K562 (cell line): ENCODE measurements at regions not wholly inside any gene's neighbourhood (a gene's known extent, or its start where the extent isn't known, plus 50 kb on each side); places are given as distances from the start of the nearest gene placed in this dataset.

Experiments used
- ATAC-seq: fragments of 200-7000 bp; cut with Tn5 transposase; 3 replicates; pipeline ENCODE4 v1.9.1; 2020; ENCODE audit warnings: moderate library complexity
- BruUV-seq: library from RNA; stranded (reverse); fragments of 400-500 nt; replicated peaks from 2 replicates; lab custom pipeline; 2021; lab: Mats Ljungman, UMichigan
- CTCF ChIA-PET: fragments of 300-600 bp; formaldehyde crosslinking; extraction: SDS; loops from one replicate; lab custom pipeline; 2021; ENCODE audit warnings: low intra/inter-chr PET ratio; lab: Yijun Ruan, JAX
- POLR2A ChIA-PET: fragments of 300-600, 350-650 bp; sonication (Branson Sonifier 250); formaldehyde crosslinking; extraction: SDS; loops from one replicate; lab custom pipeline; 2021; ENCODE audit warnings: antibody characterized with exemption, inconsistent platforms; lab: Yijun Ruan, JAX
- DNase-seq, 4 experiments: peaks; one replicate each; pipeline versions ENCODE4 v3.0.0 to v3.0.0-alpha.2; 2011 to 2018; ENCODE audit warnings: low spot score in 3 of 4, mixed read lengths in 3 of 4; ENCODE audit errors: extremely low read depth in 1 of 4
- FAIRE-seq: peaks from 2 replicates; lab custom pipeline; 2011; peaks lifted over from hg19 to GRCh38; lab: Jason Lieb, UNC
- H2AFZ ChIP-seq: 2 replicates; pipeline ENCODE4 v1.6.0; 2011; ENCODE audit warnings: low read depth, low read length, control low read depth, inconsistent platforms
- H3K27ac ChIP-seq: fragments of 200-600 bp; 3 replicates; pipeline ENCODE4 v1.8.0; 2011; ENCODE audit warnings: low read depth, mild to moderate bottlenecking, control low read depth, inconsistent platforms, low read length, moderate library complexity, mixed read lengths; ENCODE audit errors: extremely low read depth
- H3K27me3 ChIP-seq, 2 experiments: fragments of 300-600 bp in 1 of 2; 2 replicates in 1 of 2; 3 replicates in 1 of 2; pipeline versions ENCODE4 v1.6.0 to v1.8.0; 2011; ENCODE audit warnings: inconsistent platforms in 2 of 2, low read length in 2 of 2, mild to moderate bottlenecking in 1 of 2, mixed read lengths in 1 of 2, moderate library complexity in 1 of 2; ENCODE audit not compliant: control insufficient read depth in 2 of 2, insufficient read depth in 2 of 2
- H3K36me3 ChIP-seq: fragments of 300-600 bp; 3 replicates; pipeline ENCODE4 v1.8.0; 2011; ENCODE audit warnings: mild to moderate bottlenecking, low read length, inconsistent platforms; ENCODE audit not compliant: control insufficient read depth, insufficient read depth
- H3K4me1 ChIP-seq, 2 experiments: fragments of 200-600 bp in 1 of 2; replicated peaks in 1 of 2; 2 replicates in 1 of 2; 3 replicates in 1 of 2; pipeline versions ENCODE4 v1.5.1 to v1.8.0; 2011; ENCODE audit warnings: inconsistent platforms in 2 of 2, low read length in 2 of 2, mild to moderate bottlenecking in 1 of 2, mixed read lengths in 1 of 2, moderate library complexity in 1 of 2; ENCODE audit not compliant: control insufficient read depth in 2 of 2, insufficient read depth in 2 of 2
- H3K4me2 ChIP-seq: 2 replicates; pipeline ENCODE4 v1.6.1; 2011; ENCODE audit warnings: low read length, control low read depth, inconsistent platforms, mixed read lengths; ENCODE audit not compliant: insufficient read depth
- H3K4me3 ChIP-seq: fragments of 200-600 bp; sonication (generic), shearing (Covaris generic); 2 replicates; pipeline ENCODE4 v1.5.1; 2016; ENCODE audit warnings: control low read depth, inconsistent platforms
- H3K79me2 ChIP-seq: fragments of 200-600 bp; 3 replicates; pipeline ENCODE4 v1.8.0; 2011; ENCODE audit warnings: low read length, inconsistent platforms; ENCODE audit not compliant: control insufficient read depth, insufficient read depth
- H3K9ac ChIP-seq, 2 experiments: 2 replicates each; pipeline versions ENCODE4 v1.6.0 to v1.6.1; 2011; ENCODE audit warnings: low read depth in 2 of 2, low read length in 2 of 2, control low read depth in 1 of 2, inconsistent platforms in 1 of 2, mild to moderate bottlenecking in 1 of 2, mixed read lengths in 1 of 2; ENCODE audit not compliant: insufficient read depth in 1 of 2
- H3K9me1 ChIP-seq: one replicate; pipeline ENCODE4 v1.6.0; 2011; ENCODE audit warnings: inconsistent platforms, mild to moderate bottlenecking, low read length, moderate library complexity; ENCODE audit not compliant: control insufficient read depth, insufficient read depth
- H3K9me3 ChIP-seq: replicated peaks from 2 replicates; pipeline ENCODE4 v1.5.1; 2011; ENCODE audit warnings: low read depth, low read length, inconsistent platforms; ENCODE audit not compliant: control insufficient read depth, insufficient read depth
- H4K20me1 ChIP-seq: replicated peaks from 2 replicates; pipeline ENCODE4 v1.6.1; 2011; ENCODE audit warnings: low read length, inconsistent platforms, mixed read lengths; ENCODE audit not compliant: control insufficient read depth, insufficient read depth
- DMBX1 ChIP-seq: fragments of 250-450 bp; sonication (Bioruptor Pico); IDR thresholded peaks from 2 replicates; pipeline ENCODE4 v1.8.0; 2022; ENCODE audit warnings: inconsistent platforms, mild to moderate bottlenecking, moderate library complexity, borderline replicate concordance
- FIP1L1 ChIP-seq: fragments of 200-400 bp; formaldehyde crosslinking; IDR thresholded peaks from 2 replicates; pipeline ENCODE4 v1.6.1; 2018; ENCODE audit warnings: mild to moderate bottlenecking, low read depth, low read length; ENCODE audit not compliant: poor library complexity, severe bottlenecking
- GTF2F1 ChIP-seq: IDR thresholded peaks from 2 replicates; pipeline ENCODE4 v1.6.1; 2011; ENCODE audit warnings: low read depth, low read length, improper control_type of control experiment
- MAZ ChIP-seq, 2 experiments: fragments of 450-650 bp in 1 of 2; sonication (generic) in 1 of 2; formaldehyde crosslinking; IDR thresholded peaks in 1 of 2; conservative IDR thresholded peaks in 1 of 2; 2 replicates each; pipeline versions ENCODE4 v1.4.0 to v1.5.0; 2020; ENCODE audit warnings: mild to moderate bottlenecking in 1 of 2, missing genetic modification reagents in 1 of 2
- RBM17 ChIP-seq: fragments of 200-400 bp; formaldehyde crosslinking; IDR thresholded peaks from 2 replicates; pipeline ENCODE4 v1.6.1; 2017; ENCODE audit warnings: low read depth, mild to moderate bottlenecking, low read length, borderline replicate concordance
- RFX5 ChIP-seq: IDR thresholded peaks from 2 replicates; pipeline ENCODE4 v1.6.1; 2011; ENCODE audit warnings: low read depth, mild to moderate bottlenecking, improper control_type of control experiment, low read length
- ZBTB5 ChIP-seq: fragments of 450-650 bp; IDR thresholded peaks from 2 replicates; pipeline ENCODE4 v1.6.1; 2017; ENCODE audit warnings: antibody characterized with exemption
- WGBS: fragments of 100-300 bp; shearing (Covaris generic); methylation state at CpG from one replicate; pipeline ENCODE4 v1.1.6; 2016; ENCODE audit warnings: low coverage, mixed read lengths; ENCODE audit not compliant: insufficient coverage; ENCODE audit errors: missing lambda C conversion rate; 5-methylcytosine and 5-hydroxymethylcytosine counted together
- in situ Hi-C: fragments of 300-500 bp; cut with MboI; formaldehyde crosslinking; loops from 4 replicates; pipeline ENCODE4 v1.15.0; 2018; ENCODE audit warnings: inconsistent platforms, mixed read lengths
- intact Hi-C: fragments of 100-400 bp; cut with micrococcal nuclease; formaldehyde crosslinking; loops from 2 replicates; pipeline ENCODE4 v1.14.2; 2022

GRCh38 chr13:81664872-81665271 lies 1323.9 kb upstream of the SPRY2 start:
- no peak for TF ChIP-seq ZBTB5
- TF ChIP-seq FIP1L1: no peak
- TF ChIP-seq GTF2F1: no peak
- TF ChIP-seq RFX5: no peak
- TF ChIP-seq MAZ (CRISPR knock-in tag; conservative IDR thresholded peaks at IDR 0.05 in 1 of 2, IDR thresholded peaks at IDR 0.05 in 1 of 2): no peak
- no peak for TF ChIP-seq RBM17
- TF ChIP-seq DMBX1 (CRISPR knock-in tag): no peak
- Histone ChIP-seq H3K9ac (no peak overlapping the region), H4K20me1 (no peaks in the 10 kb centered on the region), H3K4me2 (no peak overlapping the region), H3K27ac (no peak overlapping the region), H3K36me3 (no peaks in the 10 kb centered on the region), H2AFZ (no peak overlapping the region), H3K27me3 (no peaks in the 10 kb centered on the region), H3K4me1 (no peaks in the 10 kb centered on the region), H3K9me3 (no peaks in the 10 kb centered on the region), H3K79me2 (no peaks in the 10 kb centered on the region), H3K4me3 (no peak overlapping the region), H3K9me1 (no peaks in the 10 kb centered on the region)
- DNase-seq: no peak
- CTCF ChIA-PET: no interaction called here
- POLR2A ChIA-PET: no interaction called here
- 0% methylated on average over 2 of the region's 2 CpGs for WGBS
- no peak for ATAC-seq
- FAIRE-seq: no peak
- BruUV-seq: no TSS peak
- intact Hi-C loops (no loop called here), in situ Hi-C loops (no loop called here)
